PC-3 (cell line): ENCODE measurements at regions not wholly inside any gene's neighbourhood (a gene's known extent, or its start where the extent isn't known, plus 50 kb on each side); places are given as distances from the start of the nearest gene placed in this dataset.
A peak's percentile ranks its signal among the peaks of the same experiment; 100 is the strongest.

Source experiments
- ATAC-seq: fragments of 200-7000 bp; cut with Tn5 transposase; 2 replicates; pipeline ENCODE4 v1.9.1; 2020; ENCODE audit warnings: mild to moderate bottlenecking, moderate library complexity
- BruUV-seq: library from RNA; stranded (reverse); fragments of 400-500 nt; replicated peaks from 2 replicates; lab custom pipeline; 2021; lab: Mats Ljungman, UMichigan
- CTCF ChIA-PET: fragments of 300-600 bp; sonication (Branson Sonifier 250); formaldehyde crosslinking; loops from one replicate; lab custom pipeline; 2022; ENCODE audit warnings: antibody characterized with exemption; lab: Charles Lee
- POLR2A ChIA-PET: fragments of 300-600 bp; sonication (Branson Sonifier 250); formaldehyde crosslinking; loops from one replicate; lab custom pipeline; 2022; ENCODE audit warnings: antibody characterized with exemption; ENCODE audit not compliant: unreplicated experiment; lab: Charles Lee
- DNase-seq: peaks from one replicate; pipeline ENCODE4 v3.0.0-alpha.2; 2015
- H2AFZ ChIP-seq: fragments of 300-600 bp; sonication (generic); 2 replicates; pipeline ENCODE4 v1.6.0; 2016; ENCODE audit warnings: antibody characterized with exemption, low read length
- H3F3A ChIP-seq: fragments of 300-600 bp; sonication (generic); one replicate; pipeline ENCODE4 v1.6.0; 2017; ENCODE audit warnings: antibody characterized with exemption, low read length, control low read depth, mild to moderate bottlenecking; ENCODE audit not compliant: unreplicated experiment
- H3K27ac ChIP-seq: fragments of 300-600 bp; sonication (generic); 2 replicates; pipeline ENCODE4 v1.5.1; 2016; ENCODE audit warnings: mild to moderate bottlenecking, low read length
- H3K27me3 ChIP-seq: fragments of 300-600 bp; sonication (generic); 2 replicates; pipeline ENCODE4 v1.6.1; 2016; ENCODE audit warnings: low read length, mixed read lengths
- H3K36me3 ChIP-seq: fragments of 300-600 bp; sonication (generic); 2 replicates; pipeline ENCODE4 v1.6.1; 2016; ENCODE audit warnings: low read depth, mixed run types, low read length, mixed read lengths
- H3K4me1 ChIP-seq: fragments of 300-600 bp; sonication (generic); 2 replicates; pipeline ENCODE4 v1.5.1; 2016; ENCODE audit warnings: low read length; ENCODE audit not compliant: insufficient read depth
- H3K4me2 ChIP-seq: fragments of 300-600 bp; sonication (generic); 2 replicates; pipeline ENCODE4 v1.6.0; 2016; ENCODE audit warnings: low read length
- H3K4me3 ChIP-seq: fragments of 300-600 bp; sonication (generic); 2 replicates; pipeline ENCODE4 v1.5.1; 2016; ENCODE audit warnings: mild to moderate bottlenecking, low read length, mixed read lengths
- H3K79me2 ChIP-seq: fragments of 300-600 bp; sonication (generic); 2 replicates; pipeline ENCODE4 v1.6.1; 2017; ENCODE audit warnings: low read length, mixed read lengths
- H3K9ac ChIP-seq: fragments of 300-600 bp; sonication (generic); 2 replicates; pipeline ENCODE4 v1.6.0; 2016; ENCODE audit warnings: mild to moderate bottlenecking, low read length
- H3K9me2 ChIP-seq: fragments of 300-600 bp; sonication (generic); replicated peaks from 2 replicates; pipeline ENCODE4 v1.6.1; 2016; ENCODE audit warnings: mixed run types, low read length, mixed read lengths
- H3K9me3 ChIP-seq: fragments of 300-600 bp; sonication (generic); 2 replicates; pipeline ENCODE4 v1.6.1; 2016; ENCODE audit warnings: low read length, mixed read lengths
- H4K20me1 ChIP-seq: fragments of 300-600 bp; sonication (generic); 2 replicates; pipeline ENCODE4 v1.6.1; 2016; ENCODE audit warnings: low read length, mixed read lengths
- EZH2 ChIP-seq: fragments of 300-600 bp; sonication (generic); IDR thresholded peaks from one replicate; pipeline ENCODE4 v1.6.1; 2017; ENCODE audit warnings: antibody characterized with exemption, mild to moderate bottlenecking, low read length; ENCODE audit not compliant: unreplicated experiment
- EZH2phosphoT487 ChIP-seq: fragments of 300-600 bp; sonication (generic); IDR thresholded peaks from 2 replicates; pipeline ENCODE4 v1.6.1; 2018; ENCODE audit warnings: mild to moderate bottlenecking, antibody characterized with exemption, low read length, borderline replicate concordance
- intact Hi-C: fragments of 100-400 bp; cut with micrococcal nuclease; formaldehyde crosslinking; loops from 2 replicates; pipeline ENCODE4 v1.9.0; 2023
- TF ChIP-seq, protein P1 (sequence below): fragments of 300-600 bp; sonication (generic); conservative IDR thresholded peaks from 2 replicates; pipeline ENCODE4 v1.5.1; 2017; ENCODE audit warnings: antibody characterized with exemption, low read depth, mild to moderate bottlenecking, low read length

GRCh38 chr6:155936127-155936526 is 480.5 kb upstream of the NOX3 start:
- no peaks in the 10 kb centered on the region for H3K36me3 ChIP-seq
- no peaks in the 10 kb centered on the region for H3K9me3 ChIP-seq
- H4K20me1 ChIP-seq, result no peaks in the 10 kb centered on the region
- H3K27ac ChIP-seq, result no peak overlapping the region
- no peak overlapping the region for H3K4me2 ChIP-seq
- TF ChIP-seq, protein P1, sequence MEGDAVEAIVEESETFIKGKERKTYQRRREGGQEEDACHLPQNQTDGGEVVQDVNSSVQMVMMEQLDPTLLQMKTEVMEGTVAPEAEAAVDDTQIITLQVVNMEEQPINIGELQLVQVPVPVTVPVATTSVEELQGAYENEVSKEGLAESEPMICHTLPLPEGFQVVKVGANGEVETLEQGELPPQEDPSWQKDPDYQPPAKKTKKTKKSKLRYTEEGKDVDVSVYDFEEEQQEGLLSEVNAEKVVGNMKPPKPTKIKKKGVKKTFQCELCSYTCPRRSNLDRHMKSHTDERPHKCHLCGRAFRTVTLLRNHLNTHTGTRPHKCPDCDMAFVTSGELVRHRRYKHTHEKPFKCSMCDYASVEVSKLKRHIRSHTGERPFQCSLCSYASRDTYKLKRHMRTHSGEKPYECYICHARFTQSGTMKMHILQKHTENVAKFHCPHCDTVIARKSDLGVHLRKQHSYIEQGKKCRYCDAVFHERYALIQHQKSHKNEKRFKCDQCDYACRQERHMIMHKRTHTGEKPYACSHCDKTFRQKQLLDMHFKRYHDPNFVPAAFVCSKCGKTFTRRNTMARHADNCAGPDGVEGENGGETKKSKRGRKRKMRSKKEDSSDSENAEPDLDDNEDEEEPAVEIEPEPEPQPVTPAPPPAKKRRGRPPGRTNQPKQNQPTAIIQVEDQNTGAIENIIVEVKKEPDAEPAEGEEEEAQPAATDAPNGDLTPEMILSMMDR, result no peak
- no peak for TF ChIP-seq EZH2
- H3K79me2 ChIP-seq, result no peaks in the 10 kb centered on the region
- no peak overlapping the region for H3K4me3 ChIP-seq
- CTCF ChIA-PET, result no interaction called here
- no peak overlapping the region for H2AFZ ChIP-seq
- H3F3A ChIP-seq, result no peaks in the 10 kb centered on the region
- H3K27me3 ChIP-seq, result no peaks in the 10 kb centered on the region
- intact Hi-C loops, result no loop called here
- H3K9me2 ChIP-seq, result no peaks in the 10 kb centered on the region
- ATAC-seq, result no peak
- H3K9ac ChIP-seq, result no peak overlapping the region
- no TSS peak for BruUV-seq
- H3K4me1 ChIP-seq, result no peaks in the 10 kb centered on the region
- no peak for DNase-seq
- POLR2A ChIA-PET, result no interaction called here

GRCh38 chr6:155916846-155917624 is 461.4 kb upstream of the NOX3 start:
- Histone ChIP-seq H3F3A (no peaks in the 10 kb centered on the region), H3K4me3 (no peak overlapping the region), H3K9ac (no peak overlapping the region), H3K9me2 (no peaks in the 10 kb centered on the region), H3K9me3 (no peaks in the 10 kb centered on the region), H3K79me2 (no peaks in the 10 kb centered on the region), H2AFZ (no peak overlapping the region), H3K4me2 (no peak overlapping the region), H3K4me1 (no peaks in the 10 kb centered on the region), H3K27me3 (no peaks in the 10 kb centered on the region), H3K27ac (no peak overlapping the region), H3K36me3 (no peaks in the 10 kb centered on the region), H4K20me1 (no peaks in the 10 kb centered on the region)
- ChIA-PET POLR2A (no interaction called here), CTCF (no interaction called here)
- intact Hi-C loops, result no loop called here
- no peak for ATAC-seq
- no peak for DNase-seq
- TF ChIP-seq EZH2phosphoT487 (no peak), EZH2 (no peak)
- TF ChIP-seq, protein P1, result no peak
- BruUV-seq, result no TSS peak

GRCh38 chr6:155915651-155916050 is 460.0 kb upstream of the NOX3 start:
- H3K9me3 ChIP-seq, result no peaks in the 10 kb centered on the region
- H3K4me1 ChIP-seq, result no peaks in the 10 kb centered on the region
- no peaks in the 10 kb centered on the region for H4K20me1 ChIP-seq
- H3F3A ChIP-seq, result no peaks in the 10 kb centered on the region
- DNase-seq (peak; percentile 12), ATAC-seq (peak; percentile 31; the same call in 1 of the 2 replicates)
- no peaks in the 10 kb centered on the region for H3K9me2 ChIP-seq
- POLR2A ChIA-PET, result no interaction called here
- CTCF ChIA-PET, result no interaction called here
- no peak overlapping the region for H3K4me3 ChIP-seq
- H3K27ac ChIP-seq, result no peak overlapping the region
- BruUV-seq, result no TSS peak
- no peaks in the 10 kb centered on the region for H3K79me2 ChIP-seq
- TF ChIP-seq EZH2 (no peak), EZH2phosphoT487 (no peak)
- TF ChIP-seq, protein P1, result no peak
- H3K27me3 ChIP-seq, result no peaks in the 10 kb centered on the region
- intact Hi-C loops, result no loop called here
- H2AFZ ChIP-seq, result no peak overlapping the region
- no peak overlapping the region for H3K4me2 ChIP-seq
- no peak overlapping the region for H3K9ac ChIP-seq
- no peaks in the 10 kb centered on the region for H3K36me3 ChIP-seq
